Right lobe of liver (tissue), 4 donors: ENCODE measurements at regions not wholly inside any gene's neighbourhood (a gene's known extent, or its start where the extent isn't known, plus 50 kb on each side); places are given as distances from the start of the nearest gene placed in this dataset.

Experiments
- POLR2A ChIP-seq: fragments of 450-650 bp; IDR thresholded peaks from one replicate; pipeline ENCODE4 v1.6.1; 2017; ENCODE audit warnings: antibody characterized with exemption, mild to moderate bottlenecking
- TF ChIP-seq, protein P1 (sequence below), 4 donors: fragments of 200-600 bp in 3 of 4; fragments of 450-650 bp in 1 of 4; IDR thresholded peaks; one replicate each; pipeline versions ENCODE4 v1.5.1 to v1.8.0; 2016 to 2022; ENCODE audit warnings: antibody characterized with exemption in 4 of 4, mild to moderate bottlenecking in 2 of 4
- donor health status: DM: no; HTN: no; CAD: no.
- donor health status: DM: no; HTN: no; CAD: no.
- donor health status: DM: no; HTN: yes; CAD: no.

DNA sequence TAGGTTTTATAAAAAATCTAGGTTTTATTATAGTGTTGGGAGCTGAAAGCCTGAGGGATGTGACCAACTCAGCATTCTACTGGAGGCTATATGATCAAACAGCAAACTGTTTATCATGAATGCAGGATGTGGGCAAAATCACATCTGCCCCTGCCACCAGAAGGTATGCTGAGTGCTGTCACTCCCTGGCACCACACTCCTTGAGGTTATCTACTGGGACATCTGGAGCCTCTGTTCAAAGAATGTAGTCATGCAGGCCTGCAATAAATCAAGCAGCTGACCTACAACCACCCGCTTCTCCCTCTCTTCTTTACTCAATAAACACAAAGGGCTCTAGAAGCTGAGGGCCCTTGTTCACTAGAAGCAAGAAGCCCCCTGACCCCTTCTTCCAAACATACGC is 328.4 kb upstream of the DDX18 start:
- TF ChIP-seq, protein P1, sequence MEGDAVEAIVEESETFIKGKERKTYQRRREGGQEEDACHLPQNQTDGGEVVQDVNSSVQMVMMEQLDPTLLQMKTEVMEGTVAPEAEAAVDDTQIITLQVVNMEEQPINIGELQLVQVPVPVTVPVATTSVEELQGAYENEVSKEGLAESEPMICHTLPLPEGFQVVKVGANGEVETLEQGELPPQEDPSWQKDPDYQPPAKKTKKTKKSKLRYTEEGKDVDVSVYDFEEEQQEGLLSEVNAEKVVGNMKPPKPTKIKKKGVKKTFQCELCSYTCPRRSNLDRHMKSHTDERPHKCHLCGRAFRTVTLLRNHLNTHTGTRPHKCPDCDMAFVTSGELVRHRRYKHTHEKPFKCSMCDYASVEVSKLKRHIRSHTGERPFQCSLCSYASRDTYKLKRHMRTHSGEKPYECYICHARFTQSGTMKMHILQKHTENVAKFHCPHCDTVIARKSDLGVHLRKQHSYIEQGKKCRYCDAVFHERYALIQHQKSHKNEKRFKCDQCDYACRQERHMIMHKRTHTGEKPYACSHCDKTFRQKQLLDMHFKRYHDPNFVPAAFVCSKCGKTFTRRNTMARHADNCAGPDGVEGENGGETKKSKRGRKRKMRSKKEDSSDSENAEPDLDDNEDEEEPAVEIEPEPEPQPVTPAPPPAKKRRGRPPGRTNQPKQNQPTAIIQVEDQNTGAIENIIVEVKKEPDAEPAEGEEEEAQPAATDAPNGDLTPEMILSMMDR (IDR thresholded peaks at IDR 0.05): no peak
- TF ChIP-seq POLR2A: no peak
